Transverse colon (tissue), 4 donors: ENCODE measurements at regions not wholly inside any gene's neighbourhood (a gene's known extent, or its start where the extent isn't known, plus 50 kb on each side); places are given as distances from the start of the nearest gene placed in this dataset.
A peak's percentile ranks its signal among the peaks of the same experiment; 100 is the strongest.

Experiments used
- CTCF ChIP-seq, 5 experiments: fragments of 200-600 bp in 3 of 5; fragments of 450-650 bp in 2 of 5; sonication (generic) in 3 of 5; IDR thresholded peaks; 1 replicate in 2 of 5; 2 replicates in 3 of 5; pipeline ENCODE4 v1.5.1; 2016 to 2017; ENCODE audit warnings: antibody characterized with exemption in 5 of 5, inconsistent platforms in 3 of 5, mild to moderate bottlenecking in 2 of 5, moderate library complexity in 1 of 5
- POLR2A ChIP-seq: fragments of 450-650 bp; IDR thresholded peaks from one replicate; pipeline ENCODE4 v1.6.1; 2016; ENCODE audit warnings: antibody characterized with exemption, mild to moderate bottlenecking, moderate library complexity
- POLR2AphosphoS5 ChIP-seq, 3 donors: sonication (generic); formaldehyde crosslinking; IDR thresholded peaks; one replicate each; pipeline ENCODE4 v1.6.1; 2016; ENCODE audit warnings: antibody characterized with exemption in 3 of 3

- TF ChIP-seq POLR2A (no peak), CTCF (IDR thresholded peaks at IDR 0.05) (no peak), POLR2AphosphoS5 (IDR thresholded peaks at IDR 0.05) (peak; percentile 39 to 80 (median 42))
Measured at GRCh38 chr15:62475591-62475990, 310.5 kb upstream of the C2CD4B start.
